ENCODE measurements at regions not wholly inside any gene's neighbourhood (a gene's known extent, or its start where the extent isn't known, plus 50 kb on each side); places are given as distances from the start of the nearest gene placed in this dataset.

DNA sequence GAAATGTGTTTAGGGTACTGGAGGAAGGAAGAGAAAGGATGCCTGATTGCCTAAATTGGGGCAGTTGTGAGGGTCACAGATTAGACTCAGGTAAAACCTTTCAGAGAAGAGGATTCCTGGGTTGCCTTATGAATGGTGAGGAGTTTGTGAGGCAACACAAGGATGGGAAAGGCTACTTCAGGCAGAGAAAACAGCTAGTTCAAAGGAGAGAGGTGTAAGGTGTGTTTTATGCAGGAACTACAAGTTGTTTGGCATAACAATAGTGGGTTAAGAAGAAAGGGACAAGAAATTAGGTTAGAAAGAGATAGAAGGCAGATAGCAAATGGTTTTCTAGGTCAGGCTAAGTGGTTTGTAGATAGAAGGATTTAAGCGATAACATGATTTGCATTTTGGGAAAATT lies 75.1 kb upstream of the PGRMC2 start:
- no peak for DNase-seq (ENCODE audit: low spot score in 2 of 2)
- no peak overlapping the region for H3K4me3 ChIP-seq (ENCODE audit: low read depth, poor library complexity, severe bottlenecking)
- 84 to 85% methylated on average over 1 of the region's 1 CpG for WGBS, 2 donors
- intact Hi-C loops (cut with DNase I; ENCODE audit: low total_unique reads): no loop called here
- TF ChIP-seq POLR2A (IDR thresholded peaks at IDR 0.05): no peak
- TF ChIP-seq, protein P1, sequence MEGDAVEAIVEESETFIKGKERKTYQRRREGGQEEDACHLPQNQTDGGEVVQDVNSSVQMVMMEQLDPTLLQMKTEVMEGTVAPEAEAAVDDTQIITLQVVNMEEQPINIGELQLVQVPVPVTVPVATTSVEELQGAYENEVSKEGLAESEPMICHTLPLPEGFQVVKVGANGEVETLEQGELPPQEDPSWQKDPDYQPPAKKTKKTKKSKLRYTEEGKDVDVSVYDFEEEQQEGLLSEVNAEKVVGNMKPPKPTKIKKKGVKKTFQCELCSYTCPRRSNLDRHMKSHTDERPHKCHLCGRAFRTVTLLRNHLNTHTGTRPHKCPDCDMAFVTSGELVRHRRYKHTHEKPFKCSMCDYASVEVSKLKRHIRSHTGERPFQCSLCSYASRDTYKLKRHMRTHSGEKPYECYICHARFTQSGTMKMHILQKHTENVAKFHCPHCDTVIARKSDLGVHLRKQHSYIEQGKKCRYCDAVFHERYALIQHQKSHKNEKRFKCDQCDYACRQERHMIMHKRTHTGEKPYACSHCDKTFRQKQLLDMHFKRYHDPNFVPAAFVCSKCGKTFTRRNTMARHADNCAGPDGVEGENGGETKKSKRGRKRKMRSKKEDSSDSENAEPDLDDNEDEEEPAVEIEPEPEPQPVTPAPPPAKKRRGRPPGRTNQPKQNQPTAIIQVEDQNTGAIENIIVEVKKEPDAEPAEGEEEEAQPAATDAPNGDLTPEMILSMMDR (IDR thresholded peaks at IDR 0.05): no peak

DNA sequence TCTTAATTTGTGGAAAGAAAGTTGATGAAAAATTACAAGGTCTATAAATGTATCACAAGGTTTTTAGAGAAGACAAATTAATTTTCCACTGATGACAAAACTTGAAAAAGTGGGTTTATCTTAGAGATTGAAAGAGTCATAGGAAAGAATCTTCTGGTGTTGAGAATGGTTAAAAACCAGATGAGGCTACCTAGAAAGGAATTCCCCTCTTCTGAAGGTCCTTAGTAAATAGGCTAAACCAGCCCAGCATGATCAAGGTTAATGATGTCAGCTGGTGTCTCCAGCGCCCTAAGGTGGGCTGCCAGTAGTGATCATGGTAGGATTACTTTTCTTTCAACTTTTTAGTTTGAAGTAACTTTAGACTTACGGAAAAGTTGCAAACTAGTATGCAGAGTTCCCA lies 71.8 kb upstream of the PGRMC2 start:
- WGBS, 2 donors: 87 to 94% methylated on average over 2 of the region's 2 CpGs
- no peak overlapping the region for H3K4me3 ChIP-seq (ENCODE audit: low read depth, poor library complexity, severe bottlenecking)
- TF ChIP-seq, protein P1 (IDR thresholded peaks at IDR 0.05): no peak
- no peak for TF ChIP-seq POLR2A (IDR thresholded peaks at IDR 0.05)
- intact Hi-C loops (cut with DNase I; ENCODE audit: low total_unique reads): no loop called here
- no peak for DNase-seq (ENCODE audit: low spot score in 2 of 2)

DNA sequence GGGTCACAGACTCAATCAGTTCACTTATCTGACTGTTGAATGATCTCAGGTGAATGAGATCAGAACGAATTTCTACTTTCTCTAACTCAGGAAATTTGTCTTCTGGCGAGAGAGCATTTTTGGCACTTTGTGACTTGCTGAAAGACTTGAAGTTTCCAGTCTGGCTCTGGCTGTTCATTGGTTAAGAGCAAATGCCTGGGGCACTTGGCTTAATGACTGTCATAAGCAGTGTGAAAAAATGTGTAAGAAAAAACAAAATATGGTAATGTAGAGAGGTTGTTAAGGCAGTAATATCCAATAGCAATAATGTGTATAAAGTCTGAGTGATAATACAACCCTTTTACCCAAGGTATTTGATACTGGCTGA lies 71.3 kb upstream of the PGRMC2 start:
- H3K4me3 ChIP-seq (ENCODE audit: low read depth, poor library complexity, severe bottlenecking): no peak overlapping the region
- WGBS, 2 donors: 20 to 27% methylated on average over 2 of the region's 2 CpGs
- TF ChIP-seq, protein P1 (IDR thresholded peaks at IDR 0.05): no peak
- TF ChIP-seq POLR2A (IDR thresholded peaks at IDR 0.05): no peak
- intact Hi-C loops (cut with DNase I; ENCODE audit: low total_unique reads): no loop called here
- no peak for DNase-seq (ENCODE audit: low spot score in 2 of 2)

DNA sequence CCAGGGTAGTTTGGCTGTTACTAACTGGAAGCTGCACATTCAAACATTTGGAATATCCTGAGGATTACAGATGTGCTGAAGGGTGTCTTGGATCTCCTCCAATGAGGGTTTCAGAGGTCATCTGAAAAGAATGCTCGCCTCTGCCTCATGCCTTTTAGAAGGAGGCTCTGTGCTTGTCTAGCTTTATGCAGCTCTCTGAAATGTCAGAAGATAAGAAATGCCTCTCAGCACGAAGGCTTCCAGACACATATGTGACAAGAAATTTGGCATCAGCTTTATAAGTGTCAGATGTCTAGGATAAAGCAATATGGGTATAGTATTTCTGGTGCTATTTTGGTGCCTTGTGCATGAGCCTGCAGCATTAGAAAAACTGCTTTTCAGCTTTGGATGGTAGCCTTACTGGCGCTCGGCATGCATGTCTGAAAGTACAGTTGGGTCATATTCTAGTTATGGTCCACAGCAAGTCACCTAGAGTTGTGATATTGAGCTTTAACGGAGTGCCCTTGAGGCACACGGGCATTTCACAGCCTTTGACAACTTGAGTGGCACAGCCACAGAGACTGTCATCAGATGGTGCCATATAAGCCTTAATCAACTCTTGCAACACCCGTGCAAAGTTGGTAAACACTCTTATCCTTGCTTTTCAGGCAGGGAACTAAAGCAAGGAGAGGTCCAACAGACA lies 70.8 kb upstream of the PGRMC2 start:
- DNase-seq (ENCODE audit: low spot score in 2 of 2): peak in 1 of 2 donors; percentile 18
- no peak overlapping the region for H3K4me3 ChIP-seq (ENCODE audit: low read depth, poor library complexity, severe bottlenecking)
- 44 to 46% methylated on average over 7 of the region's 7 CpGs for WGBS, 2 donors
- intact Hi-C loops (cut with DNase I; ENCODE audit: low total_unique reads): no loop called here
- TF ChIP-seq, protein P1 (IDR thresholded peaks at IDR 0.05): no peak
- TF ChIP-seq POLR2A (IDR thresholded peaks at IDR 0.05): no peak

DNA sequence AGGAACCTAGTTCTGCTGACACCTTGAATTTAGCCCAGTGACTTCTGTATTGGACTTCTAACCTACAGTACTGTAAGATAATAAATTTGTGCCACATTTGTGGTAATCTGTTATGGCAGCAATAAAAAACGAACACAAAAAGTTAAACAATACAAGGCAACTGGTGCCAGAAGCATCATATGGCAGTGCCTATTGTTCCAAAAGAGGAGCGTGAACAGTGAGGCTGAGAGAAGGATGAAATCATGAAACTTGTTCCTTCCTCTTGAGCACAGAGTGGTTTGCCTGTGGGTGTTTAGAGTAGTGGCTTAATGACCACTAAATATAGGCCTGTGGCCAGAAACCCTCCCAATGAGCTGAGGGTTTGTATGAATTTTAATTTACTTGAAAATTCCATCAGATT lies 69.7 kb upstream of the PGRMC2 start:
- intact Hi-C loops (cut with DNase I; ENCODE audit: low total_unique reads): no loop called here
- 24 to 34% methylated on average over 2 of the region's 2 CpGs for WGBS, 2 donors
- DNase-seq (ENCODE audit: low spot score in 2 of 2): no peak
- no peak overlapping the region for H3K4me3 ChIP-seq (ENCODE audit: low read depth, poor library complexity, severe bottlenecking)
- TF ChIP-seq POLR2A (IDR thresholded peaks at IDR 0.05): no peak
- TF ChIP-seq, protein P1 (IDR thresholded peaks at IDR 0.05): no peak

DNA sequence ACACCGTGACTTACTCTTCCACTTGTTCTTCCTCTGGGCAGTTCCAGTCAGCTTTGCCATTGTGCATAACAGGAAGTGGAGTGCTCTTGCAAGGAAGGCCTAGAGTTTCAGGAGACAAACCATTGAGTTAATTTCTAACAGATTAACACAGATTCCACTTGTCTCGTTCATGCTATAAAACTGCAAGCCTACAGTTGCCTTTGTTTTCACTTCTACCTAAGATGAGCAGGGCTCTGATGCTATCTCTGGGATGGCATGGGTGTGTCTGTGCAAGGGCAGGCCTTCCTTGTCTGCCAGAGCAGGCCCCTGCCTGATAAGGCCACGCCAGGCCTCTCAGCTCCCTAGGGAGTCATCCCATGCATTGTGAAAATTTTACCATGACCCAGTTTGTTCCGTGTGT lies 67.7 kb upstream of the PGRMC2 start:
- DNase-seq (ENCODE audit: low spot score in 2 of 2): no peak
- 44 to 45% methylated on average over 4 of the region's 4 CpGs for WGBS, 2 donors
- TF ChIP-seq POLR2A (IDR thresholded peaks at IDR 0.05): no peak
- TF ChIP-seq, protein P1 (IDR thresholded peaks at IDR 0.05): no peak
- H3K4me3 ChIP-seq (ENCODE audit: low read depth, poor library complexity, severe bottlenecking): no peak overlapping the region
- intact Hi-C loops (cut with DNase I; ENCODE audit: low total_unique reads): no loop called here

Data from lower leg skin (tissue), 4 donors.